Activated CD8-positive, alpha-beta T cell treated with anti-CD3 and anti-CD28 coated beads, Interleukin-2, amount 10 ng/mL, durations not matched to agents 7 days and 5 days (primary cell): ENCODE measurements at regions not wholly inside any gene's neighbourhood (a gene's known extent, or its start where the extent isn't known, plus 50 kb on each side); places are given as distances from the start of the nearest gene placed in this dataset.

Experiments
- ATAC-seq: fragments of 150-1000 bp; cut with Tn5 transposase; one replicate; pipeline ENCODE4 v1.10.0; 2021; ENCODE audit warnings: moderate library complexity
- CTCF ChIA-PET: fragments of 350-600 bp; sonication (Branson Sonifier 250); formaldehyde crosslinking; loops from one replicate; lab custom pipeline; 2021; ENCODE audit warnings: antibody characterized with exemption; lab: Charles Lee
- POLR2A ChIA-PET: fragments of 350-600 bp; sonication (Branson Sonifier 250); formaldehyde crosslinking; loops from one replicate; lab custom pipeline; 2021; ENCODE audit warnings: antibody characterized with exemption; lab: Charles Lee
- DNase-seq: peaks from one replicate; pipeline ENCODE4 v3.0.0-alpha.2; 2020
- H3K27ac Mint-ChIP-seq: one replicate; pipeline ENCODE4 v1.8.0; 2021; ENCODE audit warnings: mild to moderate bottlenecking, mixed read lengths
- H3K27me3 Mint-ChIP-seq: one replicate; pipeline ENCODE4 v1.8.0; 2021; ENCODE audit warnings: low read depth, mixed read lengths
- H3K36me3 Mint-ChIP-seq: one replicate; pipeline ENCODE4 v1.8.0; 2021; ENCODE audit warnings: low read depth, mixed read lengths
- H3K4me1 Mint-ChIP-seq: one replicate; pipeline ENCODE4 v1.8.0; 2021; ENCODE audit warnings: low read depth, mixed read lengths
- H3K4me3 Mint-ChIP-seq: one replicate; pipeline ENCODE4 v1.8.0; 2021; ENCODE audit warnings: mild to moderate bottlenecking, mixed read lengths
- H3K9me3 Mint-ChIP-seq: one replicate; pipeline ENCODE4 v1.8.0; 2022; ENCODE audit warnings: mixed read lengths; ENCODE audit not compliant: insufficient read depth

DNA sequence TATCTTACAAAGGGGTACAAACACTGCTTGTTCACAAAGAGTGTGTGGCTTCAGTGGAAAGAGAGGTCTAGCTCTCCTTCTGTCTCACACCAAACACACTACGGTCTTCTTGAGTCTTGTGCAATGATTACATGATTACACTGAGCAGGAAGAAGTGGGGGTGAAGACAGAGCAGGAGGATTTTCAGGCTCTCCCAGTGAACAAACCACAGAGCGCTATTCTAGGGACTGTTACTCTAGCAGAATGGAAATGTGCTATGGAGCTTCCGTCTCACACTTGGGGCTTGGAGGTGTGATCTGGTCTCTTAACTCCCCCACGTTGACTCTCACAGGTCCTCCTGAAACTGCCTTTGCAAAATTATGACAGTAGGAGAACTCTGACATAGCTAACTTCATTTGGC, 203.4 kb downstream of the MYLK4 start:
- ATAC-seq = no peak
- DNase-seq = no peak
- peaks cover 74% of the 10 kb centered on the region for H3K27me3 Mint-ChIP-seq
- no peaks in the 10 kb centered on the region for H3K36me3 Mint-ChIP-seq
- ChIA-PET CTCF (interaction anchor here (1.7 kb wide), 1 partner anchor 87 kb away, joined by 7 read pairs; no protein-coding TSS in a partner anchor), POLR2A (no interaction called here)
- peaks cover 15% of the 10 kb centered on the region for H3K4me1 Mint-ChIP-seq
- H3K4me3 Mint-ChIP-seq = no peak overlapping the region
- no peaks in the 10 kb centered on the region for H3K9me3 Mint-ChIP-seq
- H3K27ac Mint-ChIP-seq = no peak overlapping the region

GRCh38 chr6:2546901-2547300, 203.8 kb downstream of the MYLK4 start:
- ATAC-seq = no peak
- no peaks in the 10 kb centered on the region for H3K36me3 Mint-ChIP-seq
- H3K4me1 Mint-ChIP-seq = peaks cover 20% of the 10 kb centered on the region

GRCh38 chr6:2545383-2546038, 205.2 kb downstream of the MYLK4 start:
- H3K4me1 Mint-ChIP-seq = peaks cover 20% of the 10 kb centered on the region
- DNase-seq (no peak), ATAC-seq (no peak)
- no peak overlapping the region for H3K4me3 Mint-ChIP-seq
- ChIA-PET POLR2A (interaction anchor here (0.6 kb wide), 1 partner anchor 231 kb away, joined by 3 read pairs; no protein-coding TSS in a partner anchor), CTCF (interaction anchor here (1.0 to 2.6 kb wide), 2 partner anchors 89 to 216 kb away, joined by 3 to 12 read pairs; no protein-coding TSS in a partner anchor)
- no peaks in the 10 kb centered on the region for H3K36me3 Mint-ChIP-seq
- H3K27ac Mint-ChIP-seq = no peak overlapping the region
- no peaks in the 10 kb centered on the region for H3K9me3 Mint-ChIP-seq
- peaks cover 77% of the 10 kb centered on the region for H3K27me3 Mint-ChIP-seq

More at GRCh38 chr6:2546901-2547300, 203.8 kb downstream of the MYLK4 start:
- DNase-seq = no peak
- peaks cover 77% of the 10 kb centered on the region for H3K27me3 Mint-ChIP-seq
- no peaks in the 10 kb centered on the region for H3K9me3 Mint-ChIP-seq
- CTCF ChIA-PET = interaction anchor here (1.7 kb wide), 1 partner anchor 87 kb away, joined by 7 read pairs; no protein-coding TSS in a partner anchor
- POLR2A ChIA-PET = no interaction called here
- no peak overlapping the region for H3K4me3 Mint-ChIP-seq
- H3K27ac Mint-ChIP-seq = no peak overlapping the region

GRCh38 chr6:2543321-2543720, 207.4 kb downstream of the MYLK4 start:
- H3K27me3 Mint-ChIP-seq = peaks cover 73% of the 10 kb centered on the region
- no peak overlapping the region for H3K27ac Mint-ChIP-seq
- peaks cover 20% of the 10 kb centered on the region for H3K4me1 Mint-ChIP-seq
- no peaks in the 10 kb centered on the region for H3K9me3 Mint-ChIP-seq
- ChIA-PET POLR2A (no interaction called here), CTCF (interaction anchor here (0.6 to 1.4 kb wide), 4 partner anchors 19 to 91 kb away, joined by 3 to 7 read pairs (median 3); no protein-coding TSS in a partner anchor)
- peak overlapping the region; percentile 10 for H3K4me3 Mint-ChIP-seq
- ATAC-seq (peak; percentile 39), DNase-seq (no peak)
- H3K36me3 Mint-ChIP-seq = no peaks in the 10 kb centered on the region

DNA sequence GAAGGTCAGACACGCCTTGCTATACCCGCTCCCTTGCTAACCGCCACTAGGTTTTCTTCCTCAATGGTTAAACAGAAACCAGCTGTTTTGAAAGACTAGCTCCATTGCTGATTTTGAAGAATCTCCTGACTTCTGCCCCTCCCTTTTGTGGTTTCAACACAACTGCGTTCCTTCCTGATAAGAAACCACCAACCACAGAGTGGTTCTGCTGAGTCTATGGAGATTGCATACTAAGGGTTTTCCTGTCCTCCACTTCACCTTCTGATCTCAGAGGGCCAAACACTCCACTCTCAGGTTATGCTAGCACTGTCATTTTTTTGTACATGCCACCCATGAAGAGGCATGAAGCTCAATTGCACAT, 207.9 kb downstream of the MYLK4 start:
- ChIA-PET POLR2A (no interaction called here), CTCF (interaction anchor here (0.6 to 1.4 kb wide), 4 partner anchors 19 to 92 kb away, joined by 3 to 7 read pairs (median 3); no protein-coding TSS in a partner anchor)
- Mint-ChIP-seq H3K36me3 (no peaks in the 10 kb centered on the region), H3K9me3 (no peaks in the 10 kb centered on the region), H3K4me1 (peaks cover 20% of the 10 kb centered on the region), H3K27me3 (peaks cover 73% of the 10 kb centered on the region), H3K27ac (peak overlapping the region; percentile 51), H3K4me3 (peak overlapping the region; percentile 10)
- peak; percentile 86 for DNase-seq
- ATAC-seq = peak; percentile 92

DNA sequence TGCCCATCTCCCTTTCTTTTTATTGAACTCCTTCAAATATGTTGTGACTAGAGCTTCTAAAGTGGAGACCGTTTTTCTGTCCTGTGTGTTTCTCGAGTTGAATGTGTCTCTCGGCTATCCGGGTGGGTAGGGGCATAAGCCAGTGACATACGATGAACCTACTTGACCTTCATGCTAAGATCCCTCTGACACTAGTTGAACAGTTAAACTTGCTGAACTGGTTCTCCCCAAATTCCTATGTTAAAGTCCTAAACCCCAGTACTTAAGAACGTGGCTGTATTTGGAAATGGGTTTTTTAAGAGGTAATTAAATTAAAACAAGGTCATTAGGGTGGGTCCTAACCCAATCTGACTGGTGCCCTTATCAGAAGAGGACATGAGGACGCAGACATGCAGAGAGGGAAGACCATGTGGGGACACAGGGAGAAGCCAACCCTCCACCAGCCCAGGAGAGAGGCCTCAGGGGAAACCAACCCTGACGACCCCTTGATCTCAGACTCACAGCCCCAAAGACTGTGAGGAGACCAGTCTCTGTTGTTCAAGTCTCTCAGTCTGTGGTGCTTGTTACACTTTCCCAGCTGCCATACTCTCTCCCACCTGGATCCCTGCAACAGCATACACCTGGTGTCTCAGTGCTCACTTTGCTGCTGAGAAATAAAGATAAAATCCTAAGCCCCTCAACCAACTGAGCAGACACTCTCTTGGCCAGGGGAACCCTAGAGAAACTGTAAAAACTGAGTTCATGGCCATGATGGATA, 208.4 kb downstream of the MYLK4 start:
- Mint-ChIP-seq H3K36me3 (no peaks in the 10 kb centered on the region), H3K4me3 (peak overlapping the region; percentile 10), H3K27me3 (peaks cover 75% of the 10 kb centered on the region), H3K4me1 (peaks cover 20% of the 10 kb centered on the region), H3K9me3 (no peaks in the 10 kb centered on the region), H3K27ac (peak overlapping the region; percentile 51)
- ATAC-seq = no peak
- ChIA-PET POLR2A (no interaction called here), CTCF (interaction anchor here (0.6 to 1.4 kb wide), 4 partner anchors 18 to 92 kb away, joined by 3 to 7 read pairs (median 3); no protein-coding TSS in a partner anchor)
- DNase-seq = no peak

- CTCF ChIA-PET = no interaction called here
Measured at GRCh38 chr6:2536451-2536850, 214.3 kb downstream of the MYLK4 start.

GRCh38 chr6:2535506-2535905, 215.2 kb downstream of the MYLK4 start:
- DNase-seq = no peak
- Mint-ChIP-seq H3K4me3 (no peak overlapping the region), H3K9me3 (no peaks in the 10 kb centered on the region), H3K27ac (no peak overlapping the region), H3K36me3 (no peaks in the 10 kb centered on the region), H3K27me3 (peaks cover 74% of the 10 kb centered on the region), H3K4me1 (peaks cover 6% of the 10 kb centered on the region)
- ChIA-PET POLR2A (no interaction called here), CTCF (no interaction called here)
- no peak for ATAC-seq

More at GRCh38 chr6:2536451-2536850, 214.3 kb downstream of the MYLK4 start:
- Mint-ChIP-seq H3K27me3 (peaks cover 72% of the 10 kb centered on the region), H3K36me3 (no peaks in the 10 kb centered on the region), H3K27ac (no peak overlapping the region), H3K4me3 (no peak overlapping the region), H3K9me3 (no peaks in the 10 kb centered on the region), H3K4me1 (peaks cover 6% of the 10 kb centered on the region)
- POLR2A ChIA-PET = no interaction called here
- ATAC-seq (no peak), DNase-seq (no peak)

- no peak for DNase-seq
- ATAC-seq = no peak
- peaks cover 74% of the 10 kb centered on the region for H3K27me3 Mint-ChIP-seq
Measured at GRCh38 chr6:2534406-2535042, 216.2 kb downstream of the MYLK4 start.

DNA sequence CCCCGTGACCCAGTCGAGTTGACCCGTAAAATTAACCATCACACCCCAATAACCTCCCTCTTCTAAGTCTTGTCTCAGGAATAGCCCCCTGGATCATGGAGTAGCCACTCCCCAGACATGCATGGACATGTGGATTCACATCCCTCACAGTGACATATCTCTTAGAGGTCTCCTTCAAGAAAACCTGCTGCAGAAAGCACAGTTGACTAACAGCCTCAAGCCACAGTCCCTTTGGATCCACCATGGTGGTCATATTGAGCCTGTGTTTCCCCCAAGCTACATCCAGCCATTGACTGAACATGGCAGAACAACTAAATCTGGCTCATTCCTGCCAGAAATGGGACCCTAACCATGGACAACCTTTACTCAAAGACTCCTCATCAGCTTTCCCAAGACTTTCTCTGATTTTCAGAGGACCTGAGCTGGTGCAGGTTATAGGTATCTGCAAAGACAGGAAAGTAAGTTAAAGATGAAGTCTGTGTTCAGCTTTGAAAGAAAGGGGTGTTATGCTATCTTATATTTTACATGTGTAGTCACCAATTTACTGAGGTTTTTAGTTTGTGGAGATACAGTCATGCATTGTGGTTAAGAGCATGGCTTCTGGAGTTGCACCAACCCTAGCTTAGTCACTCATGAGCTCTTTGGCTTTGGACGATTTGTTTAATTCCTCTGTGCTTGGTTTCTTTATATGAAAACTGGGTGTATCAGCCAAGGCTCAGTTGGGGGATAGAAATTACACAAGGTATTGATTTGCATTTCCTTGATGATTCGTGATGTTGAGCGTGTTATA, 219.1 kb downstream of the MYLK4 start:
- CTCF ChIA-PET = no interaction called here
- no peaks in the 10 kb centered on the region for H3K9me3 Mint-ChIP-seq
- DNase-seq (no peak), ATAC-seq (no peak)
- H3K4me3 Mint-ChIP-seq = no peak overlapping the region
- POLR2A ChIA-PET = no interaction called here
- H3K4me1 Mint-ChIP-seq = peaks cover 6% of the 10 kb centered on the region
- H3K27ac Mint-ChIP-seq = no peak overlapping the region
- H3K36me3 Mint-ChIP-seq = no peaks in the 10 kb centered on the region
- H3K27me3 Mint-ChIP-seq = peaks cover 63% of the 10 kb centered on the region

More at GRCh38 chr6:2534406-2535042, 216.2 kb downstream of the MYLK4 start:
- ChIA-PET CTCF (interaction anchor here (1.9 kb wide), 1 partner anchor 100 kb away, joined by 4 read pairs; no protein-coding TSS in a partner anchor), POLR2A (no interaction called here)
- H3K4me1 Mint-ChIP-seq = peaks cover 6% of the 10 kb centered on the region
- no peaks in the 10 kb centered on the region for H3K36me3 Mint-ChIP-seq
- H3K27ac Mint-ChIP-seq = no peak overlapping the region
- H3K9me3 Mint-ChIP-seq = no peaks in the 10 kb centered on the region
- H3K4me3 Mint-ChIP-seq = no peak overlapping the region

DNA sequence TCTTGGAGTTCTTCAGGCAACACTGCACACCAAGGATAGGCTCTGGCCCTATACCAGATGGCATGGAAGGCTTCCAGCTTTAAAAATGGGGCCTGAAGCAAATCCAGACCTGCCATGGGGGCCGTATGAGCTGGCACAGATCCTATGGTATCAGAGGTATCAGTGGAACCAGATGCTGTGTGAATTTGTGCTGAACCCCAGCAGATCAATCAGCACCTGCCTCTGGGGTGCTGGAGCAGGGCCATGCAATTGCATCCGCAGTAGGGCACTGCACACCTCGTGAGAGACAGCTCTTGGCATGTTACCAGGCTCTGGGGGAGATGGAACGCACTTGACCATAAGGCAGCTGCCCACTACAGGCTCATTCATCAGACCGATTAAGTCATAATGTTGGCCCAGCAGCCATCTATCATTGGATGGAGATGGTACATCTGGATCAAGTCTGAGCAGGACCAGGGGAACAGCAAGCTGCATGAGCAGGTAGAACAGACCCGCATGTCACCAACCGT, 221.5 kb downstream of the MYLK4 start:
- Mint-ChIP-seq H3K27ac (no peak overlapping the region), H3K4me3 (no peak overlapping the region), H3K36me3 (peaks cover 2% of the 10 kb centered on the region), H3K9me3 (peaks cover 2% of the 10 kb centered on the region), H3K4me1 (peaks cover 6% of the 10 kb centered on the region), H3K27me3 (peaks cover 50% of the 10 kb centered on the region)
- ChIA-PET CTCF (no interaction called here), POLR2A (no interaction called here)
- ATAC-seq = no peak
- no peak for DNase-seq
